ENCODE measurements at regions not wholly inside any gene's neighbourhood (a gene's known extent, or its start where the extent isn't known, plus 50 kb on each side); places are given as distances from the start of the nearest gene placed in this dataset.

DNA sequence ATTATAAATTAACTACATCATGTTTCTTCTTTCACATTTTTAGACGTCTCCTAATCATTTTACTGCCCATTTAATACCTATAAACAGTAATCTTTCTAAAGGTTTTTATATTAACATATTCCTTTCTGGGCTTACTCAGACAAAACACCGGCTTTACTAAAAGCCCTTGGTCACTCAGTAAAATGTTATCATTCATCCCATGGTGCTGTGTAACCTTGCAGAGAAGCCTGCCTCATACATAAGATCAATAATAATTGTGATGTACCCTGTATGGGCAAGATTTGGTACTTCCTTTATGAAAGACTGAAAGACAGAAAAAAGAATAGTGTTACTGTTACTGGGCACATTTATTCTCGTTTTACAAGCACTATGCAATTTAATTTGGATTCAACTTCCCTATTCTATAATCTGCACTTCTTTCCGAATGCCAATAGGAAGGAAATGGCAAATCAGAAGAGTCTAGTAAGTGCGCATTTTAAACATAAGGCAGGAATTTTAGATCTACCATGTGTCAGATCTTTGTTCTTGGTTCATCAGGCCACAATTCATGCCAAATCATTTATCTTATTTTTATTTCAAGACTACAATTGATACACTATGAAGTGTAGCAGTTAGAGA lies 522.2 kb downstream of the CSNK1G3 start:
- Histone ChIP-seq H3K9me3 (no peaks in the 10 kb centered on the region), H3K27me3 (ENCODE audit: insufficient read depth) (no peaks in the 10 kb centered on the region), H3K4me3 (ENCODE audit: low read depth in 2 of 2, low read length in 1 of 2) (no peak overlapping the region), H3F3A (replicated peaks; ENCODE audit: insufficient read depth) (no peaks in the 10 kb centered on the region), H3K4me1 (ENCODE audit: control insufficient read depth in 1 of 2, insufficient read depth in 2 of 2, low read depth in 1 of 2, low read length in 1 of 2) (peaks cover 0 to 6% of the 10 kb centered on the region in 2 experiments; a peak in 2 of 4 replicates), H2AFZ (ENCODE audit: low read depth) (no peak overlapping the region), H4K20me1 (ENCODE audit: insufficient read depth) (no peaks in the 10 kb centered on the region), H3K27ac (ENCODE audit: low read depth in 2 of 2, low read length in 1 of 2) (no peak overlapping the region), H3K79me2 (ENCODE audit: insufficient read depth) (no peaks in the 10 kb centered on the region), H3K9me2 (no peaks in the 10 kb centered on the region; the same call in 1 of the 2 replicates), H3K36me3 (replicated peaks in 1 of 2; ENCODE audit: control insufficient read depth in 1 of 2, insufficient read depth in 2 of 2, low read length in 1 of 2) (no peaks in the 10 kb centered on the region), H3K9ac (no peak overlapping the region), H3K4me2 (no peak overlapping the region)
- POLR2A ChIA-PET, result no interaction called here
- WGBS (ENCODE audit: low lambda C conversion rate), result 64% methylated on average over 5 of the region's 5 CpGs
- CTCF ChIA-PET, result interaction anchor here (1.0 kb wide), 1 partner anchor 33 kb away, joined by 3 read pairs; no protein-coding TSS in a partner anchor
- TF ChIP-seq FOSL2 (IDR thresholded peaks at IDR 0.05; ENCODE audit: borderline replicate concordance, low read depth), result no peak
- TF ChIP-seq EZH2phosphoT487 (IDR thresholded peaks at IDR 0.05; ENCODE audit: borderline replicate concordance, low read depth), result no peak
- TF ChIP-seq RAD21 (IDR thresholded peaks at IDR 0.05; ENCODE audit: low read length), result no peak
- no peak for TF ChIP-seq JUND (IDR thresholded peaks at IDR 0.05)
- TF ChIP-seq, protein P1, sequence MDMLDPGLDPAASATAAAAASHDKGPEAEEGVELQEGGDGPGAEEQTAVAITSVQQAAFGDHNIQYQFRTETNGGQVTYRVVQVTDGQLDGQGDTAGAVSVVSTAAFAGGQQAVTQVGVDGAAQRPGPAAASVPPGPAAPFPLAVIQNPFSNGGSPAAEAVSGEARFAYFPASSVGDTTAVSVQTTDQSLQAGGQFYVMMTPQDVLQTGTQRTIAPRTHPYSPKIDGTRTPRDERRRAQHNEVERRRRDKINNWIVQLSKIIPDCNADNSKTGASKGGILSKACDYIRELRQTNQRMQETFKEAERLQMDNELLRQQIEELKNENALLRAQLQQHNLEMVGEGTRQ (IDR thresholded peaks at IDR 0.05; ENCODE audit: borderline replicate concordance, low read depth, low read length), result no peak
- no peak for TF ChIP-seq YY1 (IDR thresholded peaks at IDR 0.05; ENCODE audit: low read depth)
- no peak for TF ChIP-seq TEAD4 (IDR thresholded peaks at IDR 0.05; ENCODE audit: borderline replicate concordance, insufficient read depth)
- no peak for TF ChIP-seq GABPA (IDR thresholded peaks at IDR 0.05; ENCODE audit: low read depth)
- TF ChIP-seq, protein P2, sequence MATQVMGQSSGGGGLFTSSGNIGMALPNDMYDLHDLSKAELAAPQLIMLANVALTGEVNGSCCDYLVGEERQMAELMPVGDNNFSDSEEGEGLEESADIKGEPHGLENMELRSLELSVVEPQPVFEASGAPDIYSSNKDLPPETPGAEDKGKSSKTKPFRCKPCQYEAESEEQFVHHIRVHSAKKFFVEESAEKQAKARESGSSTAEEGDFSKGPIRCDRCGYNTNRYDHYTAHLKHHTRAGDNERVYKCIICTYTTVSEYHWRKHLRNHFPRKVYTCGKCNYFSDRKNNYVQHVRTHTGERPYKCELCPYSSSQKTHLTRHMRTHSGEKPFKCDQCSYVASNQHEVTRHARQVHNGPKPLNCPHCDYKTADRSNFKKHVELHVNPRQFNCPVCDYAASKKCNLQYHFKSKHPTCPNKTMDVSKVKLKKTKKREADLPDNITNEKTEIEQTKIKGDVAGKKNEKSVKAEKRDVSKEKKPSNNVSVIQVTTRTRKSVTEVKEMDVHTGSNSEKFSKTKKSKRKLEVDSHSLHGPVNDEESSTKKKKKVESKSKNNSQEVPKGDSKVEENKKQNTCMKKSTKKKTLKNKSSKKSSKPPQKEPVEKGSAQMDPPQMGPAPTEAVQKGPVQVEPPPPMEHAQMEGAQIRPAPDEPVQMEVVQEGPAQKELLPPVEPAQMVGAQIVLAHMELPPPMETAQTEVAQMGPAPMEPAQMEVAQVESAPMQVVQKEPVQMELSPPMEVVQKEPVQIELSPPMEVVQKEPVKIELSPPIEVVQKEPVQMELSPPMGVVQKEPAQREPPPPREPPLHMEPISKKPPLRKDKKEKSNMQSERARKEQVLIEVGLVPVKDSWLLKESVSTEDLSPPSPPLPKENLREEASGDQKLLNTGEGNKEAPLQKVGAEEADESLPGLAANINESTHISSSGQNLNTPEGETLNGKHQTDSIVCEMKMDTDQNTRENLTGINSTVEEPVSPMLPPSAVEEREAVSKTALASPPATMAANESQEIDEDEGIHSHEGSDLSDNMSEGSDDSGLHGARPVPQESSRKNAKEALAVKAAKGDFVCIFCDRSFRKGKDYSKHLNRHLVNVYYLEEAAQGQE (IDR thresholded peaks at IDR 0.05; ENCODE audit: low read depth, low read length), result no peak
- TF ChIP-seq MEF2A (IDR thresholded peaks at IDR 0.05; ENCODE audit: borderline replicate concordance, low read depth), result no peak
- TF ChIP-seq SIN3A (IDR thresholded peaks at IDR 0.05; ENCODE audit: borderline replicate concordance, low read depth, low read length), result no peak
- TF ChIP-seq NRF1 (IDR thresholded peaks at IDR 0.05; ENCODE audit: low read depth, low read length), result no peak
- TF ChIP-seq POLR2AphosphoS5 (IDR thresholded peaks at IDR 0.05; ENCODE audit: low read depth, low read length), result no peak
- TF ChIP-seq, protein P3, sequence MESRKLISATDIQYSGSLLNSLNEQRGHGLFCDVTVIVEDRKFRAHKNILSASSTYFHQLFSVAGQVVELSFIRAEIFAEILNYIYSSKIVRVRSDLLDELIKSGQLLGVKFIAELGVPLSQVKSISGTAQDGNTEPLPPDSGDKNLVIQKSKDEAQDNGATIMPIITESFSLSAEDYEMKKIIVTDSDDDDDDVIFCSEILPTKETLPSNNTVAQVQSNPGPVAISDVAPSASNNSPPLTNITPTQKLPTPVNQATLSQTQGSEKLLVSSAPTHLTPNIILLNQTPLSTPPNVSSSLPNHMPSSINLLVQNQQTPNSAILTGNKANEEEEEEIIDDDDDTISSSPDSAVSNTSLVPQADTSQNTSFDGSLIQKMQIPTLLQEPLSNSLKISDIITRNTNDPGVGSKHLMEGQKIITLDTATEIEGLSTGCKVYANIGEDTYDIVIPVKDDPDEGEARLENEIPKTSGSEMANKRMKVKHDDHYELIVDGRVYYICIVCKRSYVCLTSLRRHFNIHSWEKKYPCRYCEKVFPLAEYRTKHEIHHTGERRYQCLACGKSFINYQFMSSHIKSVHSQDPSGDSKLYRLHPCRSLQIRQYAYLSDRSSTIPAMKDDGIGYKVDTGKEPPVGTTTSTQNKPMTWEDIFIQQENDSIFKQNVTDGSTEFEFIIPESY (IDR thresholded peaks at IDR 0.05; ENCODE audit: borderline replicate concordance, low read depth), result no peak
- DNase-seq, result no peak

Measured in SK-N-SH (cell line).